ENCODE measurements at regions not wholly inside any gene's neighbourhood (a gene's known extent, or its start where the extent isn't known, plus 50 kb on each side); places are given as distances from the start of the nearest gene placed in this dataset.
A peak's percentile ranks its signal among the peaks of the same experiment; 100 is the strongest.
"Not testable (repeated sequence)": the region's sequence is repeated elsewhere in the genome, so short reads cannot be mapped to it uniquely, and the experiment has no call there.

DNA sequence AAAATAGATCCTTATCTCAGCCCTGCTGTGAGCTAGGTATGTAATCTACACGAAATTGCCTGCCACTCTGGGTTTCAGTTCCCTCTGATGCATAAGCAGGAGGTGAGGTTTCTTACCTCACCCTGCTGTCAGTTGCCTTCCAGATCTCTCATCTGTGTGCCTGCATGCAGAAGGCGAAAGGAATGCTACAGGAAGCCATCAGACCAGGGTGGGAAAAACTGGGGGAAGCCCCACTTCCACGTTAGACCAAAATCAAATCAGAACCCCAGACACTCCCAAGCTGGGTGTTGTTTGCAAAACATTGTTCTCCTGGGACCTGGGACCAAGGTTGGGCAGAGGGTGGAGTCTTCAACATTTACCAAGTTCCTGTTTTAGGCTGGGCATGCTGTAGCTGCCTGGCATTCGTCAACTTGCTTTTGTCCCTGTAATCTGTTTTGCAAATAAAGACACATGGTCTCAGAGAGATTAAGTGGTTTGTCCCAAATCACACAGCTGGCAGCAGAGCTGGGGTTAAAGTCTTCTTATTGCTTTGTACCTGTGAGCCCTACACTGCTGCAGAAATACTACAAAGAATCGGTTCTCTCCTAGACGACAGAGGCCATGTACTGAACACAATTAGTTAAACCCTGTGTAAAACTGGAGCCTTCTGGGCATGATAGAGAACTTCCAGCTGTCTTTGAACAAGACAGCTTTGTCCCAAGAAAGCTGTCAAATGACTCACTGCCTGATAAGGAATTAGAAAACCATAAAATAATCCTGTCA is 389.7 kb upstream of the RUNX1 start:
- no peaks in the 10 kb centered on the region for H3K9me3 ChIP-seq (ENCODE audit: insufficient read depth, low read depth, low read length)
- H3K4me3 ChIP-seq (ENCODE audit: low read length, poor library complexity, severe bottlenecking): no peak overlapping the region
- H3K79me2 ChIP-seq (ENCODE audit: insufficient read depth, low read length): no peaks in the 10 kb centered on the region
- H3K9me2 ChIP-seq (replicated peaks; ENCODE audit: low read depth, low read length): no peaks in the 10 kb centered on the region
- no peak overlapping the region for H3K4me2 ChIP-seq (ENCODE audit: low read depth, low read length, poor library complexity, severe bottlenecking)
- no peaks in the 10 kb centered on the region for H3K4me1 ChIP-seq (ENCODE audit: insufficient read depth, low read length, poor library complexity, severe bottlenecking)
- no peak overlapping the region for H3K9ac ChIP-seq (ENCODE audit: low read depth, low read length, poor library complexity, severe bottlenecking)
- TF ChIP-seq, protein P1, sequence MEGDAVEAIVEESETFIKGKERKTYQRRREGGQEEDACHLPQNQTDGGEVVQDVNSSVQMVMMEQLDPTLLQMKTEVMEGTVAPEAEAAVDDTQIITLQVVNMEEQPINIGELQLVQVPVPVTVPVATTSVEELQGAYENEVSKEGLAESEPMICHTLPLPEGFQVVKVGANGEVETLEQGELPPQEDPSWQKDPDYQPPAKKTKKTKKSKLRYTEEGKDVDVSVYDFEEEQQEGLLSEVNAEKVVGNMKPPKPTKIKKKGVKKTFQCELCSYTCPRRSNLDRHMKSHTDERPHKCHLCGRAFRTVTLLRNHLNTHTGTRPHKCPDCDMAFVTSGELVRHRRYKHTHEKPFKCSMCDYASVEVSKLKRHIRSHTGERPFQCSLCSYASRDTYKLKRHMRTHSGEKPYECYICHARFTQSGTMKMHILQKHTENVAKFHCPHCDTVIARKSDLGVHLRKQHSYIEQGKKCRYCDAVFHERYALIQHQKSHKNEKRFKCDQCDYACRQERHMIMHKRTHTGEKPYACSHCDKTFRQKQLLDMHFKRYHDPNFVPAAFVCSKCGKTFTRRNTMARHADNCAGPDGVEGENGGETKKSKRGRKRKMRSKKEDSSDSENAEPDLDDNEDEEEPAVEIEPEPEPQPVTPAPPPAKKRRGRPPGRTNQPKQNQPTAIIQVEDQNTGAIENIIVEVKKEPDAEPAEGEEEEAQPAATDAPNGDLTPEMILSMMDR (conservative IDR thresholded peaks at IDR 0.05; ENCODE audit: low read length): no peak
- TF ChIP-seq EZH2phosphoT487 (IDR thresholded peaks at IDR 0.05; ENCODE audit: borderline replicate concordance): no peak
- H3F3A ChIP-seq (ENCODE audit: low read depth): no peaks in the 10 kb centered on the region
- H3K36me3 ChIP-seq (ENCODE audit: insufficient read depth, low read length): no peaks in the 10 kb centered on the region
- peaks cover 6% of the 10 kb centered on the region for H3K27me3 ChIP-seq (ENCODE audit: insufficient read depth, low read length, poor library complexity, severe bottlenecking)
- H2AFZ ChIP-seq (ENCODE audit: low read length): no peak overlapping the region
- no peaks in the 10 kb centered on the region for H4K20me1 ChIP-seq (ENCODE audit: insufficient read depth, low read length, poor library complexity, severe bottlenecking)

DNA sequence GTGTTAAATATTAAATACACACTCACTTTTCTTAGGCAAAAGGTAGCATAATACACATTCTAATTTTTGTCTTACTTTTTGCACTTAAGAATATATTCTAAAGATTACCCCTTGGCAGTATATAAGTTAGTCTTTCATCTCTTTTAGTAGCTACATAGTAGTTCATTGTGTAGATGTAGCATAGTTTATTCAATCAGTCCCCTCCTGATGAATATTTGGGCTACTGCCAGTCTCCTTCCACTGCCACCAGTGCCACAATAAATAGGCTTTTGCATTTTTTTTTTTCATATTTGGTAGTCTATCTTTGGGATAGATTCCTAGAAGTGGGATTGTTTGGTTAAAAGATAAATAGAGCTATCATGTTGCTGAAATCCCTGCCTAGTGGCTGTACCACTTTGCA is 388.8 kb upstream of the RUNX1 start:
- no peak overlapping the region for H2AFZ ChIP-seq (ENCODE audit: low read length)
- H3K4me2 ChIP-seq (ENCODE audit: low read depth, low read length, poor library complexity, severe bottlenecking): no peak overlapping the region
- no peak for TF ChIP-seq EZH2phosphoT487 (IDR thresholded peaks at IDR 0.05; ENCODE audit: borderline replicate concordance)
- TF ChIP-seq, protein P1 (conservative IDR thresholded peaks at IDR 0.05; ENCODE audit: low read length): no peak
- H3K36me3 ChIP-seq (ENCODE audit: insufficient read depth, low read length): no peaks in the 10 kb centered on the region
- H3K27me3 ChIP-seq (ENCODE audit: insufficient read depth, low read length, poor library complexity, severe bottlenecking): peaks cover 6% of the 10 kb centered on the region
- H3K79me2 ChIP-seq (ENCODE audit: insufficient read depth, low read length): no peaks in the 10 kb centered on the region
- H3F3A ChIP-seq (ENCODE audit: low read depth): no peaks in the 10 kb centered on the region
- H3K9ac ChIP-seq (ENCODE audit: low read depth, low read length, poor library complexity, severe bottlenecking): no peak overlapping the region
- H3K4me1 ChIP-seq (ENCODE audit: insufficient read depth, low read length, poor library complexity, severe bottlenecking): no peaks in the 10 kb centered on the region
- H3K4me3 ChIP-seq (ENCODE audit: low read length, poor library complexity, severe bottlenecking): no peak overlapping the region
- H3K9me3 ChIP-seq (ENCODE audit: insufficient read depth, low read depth, low read length): no peaks in the 10 kb centered on the region
- H4K20me1 ChIP-seq (ENCODE audit: insufficient read depth, low read length, poor library complexity, severe bottlenecking): no peaks in the 10 kb centered on the region
- no peaks in the 10 kb centered on the region for H3K9me2 ChIP-seq (replicated peaks; ENCODE audit: low read depth, low read length)

DNA sequence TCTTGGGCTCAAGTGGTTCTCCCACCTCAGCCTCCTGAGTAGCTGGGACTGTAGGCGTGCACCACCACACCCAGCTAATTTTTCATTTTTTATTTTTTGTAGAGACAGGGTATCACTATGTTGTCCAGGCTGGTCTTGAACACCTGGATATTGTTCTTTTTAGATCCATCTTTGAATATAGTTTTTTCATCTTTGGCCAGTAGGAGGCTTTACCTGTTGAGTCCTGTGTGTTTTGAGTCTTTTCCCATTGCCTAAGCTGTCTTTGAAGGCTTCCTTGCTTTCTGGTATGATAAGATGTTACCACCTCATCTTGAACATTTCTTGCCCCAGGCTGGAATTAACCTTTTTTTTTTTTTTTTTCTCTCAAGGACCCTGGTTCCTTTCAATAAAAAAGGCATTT is 387.8 kb upstream of the RUNX1 start:
- no peak overlapping the region for H3K9ac ChIP-seq (ENCODE audit: low read depth, low read length, poor library complexity, severe bottlenecking)
- no peak overlapping the region for H3K4me2 ChIP-seq (ENCODE audit: low read depth, low read length, poor library complexity, severe bottlenecking)
- no peak overlapping the region for H3K4me3 ChIP-seq (ENCODE audit: low read length, poor library complexity, severe bottlenecking)
- H3K27me3 ChIP-seq (ENCODE audit: insufficient read depth, low read length, poor library complexity, severe bottlenecking): peaks cover 6% of the 10 kb centered on the region
- no peaks in the 10 kb centered on the region for H3F3A ChIP-seq (ENCODE audit: low read depth)
- no peaks in the 10 kb centered on the region for H3K9me2 ChIP-seq (replicated peaks; ENCODE audit: low read depth, low read length)
- H2AFZ ChIP-seq (ENCODE audit: low read length): no peak overlapping the region
- H4K20me1 ChIP-seq (ENCODE audit: insufficient read depth, low read length, poor library complexity, severe bottlenecking): no peaks in the 10 kb centered on the region
- H3K4me1 ChIP-seq (ENCODE audit: insufficient read depth, low read length, poor library complexity, severe bottlenecking): no peaks in the 10 kb centered on the region
- no peaks in the 10 kb centered on the region for H3K36me3 ChIP-seq (ENCODE audit: insufficient read depth, low read length)
- no peaks in the 10 kb centered on the region for H3K79me2 ChIP-seq (ENCODE audit: insufficient read depth, low read length)
- no peaks in the 10 kb centered on the region for H3K9me3 ChIP-seq (ENCODE audit: insufficient read depth, low read depth, low read length)
- TF ChIP-seq, protein P1 (conservative IDR thresholded peaks at IDR 0.05; ENCODE audit: low read length): peak; percentile 41
- TF ChIP-seq EZH2phosphoT487 (IDR thresholded peaks at IDR 0.05; ENCODE audit: borderline replicate concordance): no peak

DNA sequence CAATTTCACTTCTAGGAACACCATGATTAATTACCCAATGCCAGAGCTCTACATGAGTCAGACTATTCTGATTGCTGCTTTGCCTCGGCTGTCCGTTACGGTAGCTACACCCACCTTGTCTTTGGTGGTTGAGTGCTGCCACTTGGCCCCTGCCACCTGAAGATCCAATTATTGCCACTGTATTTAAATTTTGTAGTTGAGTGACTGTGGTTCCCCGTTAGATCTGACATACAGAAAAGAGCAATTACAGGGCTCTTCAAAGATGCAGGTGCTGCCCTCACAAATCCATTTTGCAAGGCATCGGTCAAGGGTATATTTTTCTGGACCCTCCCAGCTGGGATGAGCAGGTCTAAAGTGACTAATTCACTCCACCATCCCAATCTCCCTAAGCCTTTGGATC is 383.5 kb upstream of the RUNX1 start:
- not testable (repeated sequence) for H3K9me3 ChIP-seq (ENCODE audit: insufficient read depth, low read depth, low read length); H3K9ac ChIP-seq (ENCODE audit: low read depth, low read length, poor library complexity, severe bottlenecking); H2AFZ ChIP-seq (ENCODE audit: low read length); H3K4me3 ChIP-seq (ENCODE audit: low read length, poor library complexity, severe bottlenecking); H4K20me1 ChIP-seq (ENCODE audit: insufficient read depth, low read length, poor library complexity, severe bottlenecking); H3K4me2 ChIP-seq (ENCODE audit: low read depth, low read length, poor library complexity, severe bottlenecking); H3F3A ChIP-seq (ENCODE audit: low read depth); H3K36me3 ChIP-seq (ENCODE audit: insufficient read depth, low read length); H3K4me1 ChIP-seq (ENCODE audit: insufficient read depth, low read length, poor library complexity, severe bottlenecking); H3K79me2 ChIP-seq (ENCODE audit: insufficient read depth, low read length); H3K9me2 ChIP-seq (replicated peaks; ENCODE audit: low read depth, low read length); H3K27me3 ChIP-seq (ENCODE audit: insufficient read depth, low read length, poor library complexity, severe bottlenecking)
